Mesendoderm (in vitro differentiated cells): ENCODE measurements at regions not wholly inside any gene's neighbourhood (a gene's known extent, or its start where the extent isn't known, plus 50 kb on each side); places are given as distances from the start of the nearest gene placed in this dataset.

Experiments
- DNase-seq: peaks from one replicate; pipeline ENCODE4 v3.0.0; 2013
- H2AK5ac ChIP-seq: 2 replicates; pipeline ENCODE4 v1.6.1; 2013; ENCODE audit warnings: low read length, inconsistent platforms
- H2BK120ac ChIP-seq: 2 replicates; pipeline ENCODE4 v1.6.1; 2013; ENCODE audit warnings: low read depth, mild to moderate bottlenecking, low read length, moderate library complexity, mixed read lengths
- H2BK15ac ChIP-seq: replicated peaks from 2 replicates; pipeline ENCODE4 v1.6.1; 2013; ENCODE audit warnings: low read depth, mild to moderate bottlenecking, moderate library complexity
- H2BK5ac ChIP-seq: 2 replicates; pipeline ENCODE4 v1.6.1; 2013; ENCODE audit warnings: low read length, inconsistent platforms
- H3K18ac ChIP-seq: 2 replicates; pipeline ENCODE4 v1.6.1; 2013; ENCODE audit warnings: mild to moderate bottlenecking, low read length, mixed read lengths
- H3K23ac ChIP-seq: one replicate; pipeline ENCODE4 v1.6.1; 2013; ENCODE audit warnings: low read length
- H3K27ac ChIP-seq: 2 replicates; pipeline ENCODE4 v1.5.1; 2013; ENCODE audit warnings: low read depth, mild to moderate bottlenecking, inconsistent platforms, low read length, moderate library complexity
- H3K27me3 ChIP-seq: 2 replicates; pipeline ENCODE4 v1.6.1; 2013; ENCODE audit warnings: low read length, control low read depth, mild to moderate bottlenecking, inconsistent platforms; ENCODE audit not compliant: insufficient read depth, poor library complexity
- H3K36me3 ChIP-seq: 2 replicates; pipeline ENCODE4 v1.6.1; 2013; ENCODE audit warnings: low read length, inconsistent platforms; ENCODE audit not compliant: control insufficient read depth, insufficient read depth
- H3K4ac ChIP-seq: one replicate; pipeline ENCODE4 v1.6.1; 2013; ENCODE audit warnings: low read depth, mild to moderate bottlenecking, low read length, moderate library complexity
- H3K4me1 ChIP-seq: 2 replicates; pipeline ENCODE4 v1.6.1; 2013; ENCODE audit warnings: low read depth, low read length, inconsistent platforms; ENCODE audit not compliant: control insufficient read depth
- H3K4me2 ChIP-seq: 2 replicates; pipeline ENCODE4 v1.6.1; 2013; ENCODE audit warnings: low read length
- H3K4me3 ChIP-seq: 2 replicates; pipeline ENCODE4 v1.5.1; 2013; ENCODE audit warnings: mild to moderate bottlenecking, low read length
- H3K56ac ChIP-seq: one replicate; pipeline ENCODE4 v1.6.1; 2013; ENCODE audit warnings: low read length
- H3K79me1 ChIP-seq: 2 replicates; pipeline ENCODE4 v1.6.1; 2013; ENCODE audit warnings: low read length, inconsistent platforms
- H3K79me2 ChIP-seq: 2 replicates; pipeline ENCODE4 v1.6.1; 2013; ENCODE audit warnings: mild to moderate bottlenecking, low read length; ENCODE audit not compliant: control insufficient read depth, insufficient read depth
- H3K9ac ChIP-seq: 2 replicates; pipeline ENCODE4 v1.6.1; 2013; ENCODE audit warnings: low read length, inconsistent platforms
- H4K5ac ChIP-seq: one replicate; pipeline ENCODE4 v1.6.1; 2013; ENCODE audit warnings: low read length
- H4K8ac ChIP-seq: one replicate; pipeline ENCODE4 v1.6.1; 2013; ENCODE audit warnings: low read depth, mild to moderate bottlenecking, control low read depth, low read length, moderate library complexity
- WGBS: extraction: QIAGEN DNeasy Blood & Tissue Kit; methylation state at CpG from one replicate; pipeline ENCODE4 v1.1.7; 2013; ENCODE audit warnings: low lambda C conversion rate, missing lambda C conversion rate; ENCODE audit not compliant: insufficient coverage; ENCODE audit errors: extremely low coverage; 5-methylcytosine and 5-hydroxymethylcytosine counted together

- DNase-seq: peak; percentile 27
- Histone ChIP-seq H4K5ac (no peak overlapping the region), H3K27ac (no peak overlapping the region), H2BK15ac (no peak overlapping the region), H3K79me1 (no peaks in the 10 kb centered on the region), H3K23ac (no peak overlapping the region), H3K18ac (no peak overlapping the region), H3K4me2 (no peak overlapping the region), H3K27me3 (no peaks in the 10 kb centered on the region), H3K9ac (no peak overlapping the region), H3K4me1 (no peaks in the 10 kb centered on the region), H3K79me2 (no peaks in the 10 kb centered on the region), H2AK5ac (no peak overlapping the region), H4K8ac (no peak overlapping the region), H3K4ac (no peak overlapping the region), H3K36me3 (no peaks in the 10 kb centered on the region), H3K56ac (no peak overlapping the region), H2BK5ac (no peak overlapping the region), H2BK120ac (no peak overlapping the region), H3K4me3 (no peak overlapping the region)
- WGBS: no CpG with 5 or more reads among the region's 1 CpG
Observed at GRCh38 chr7:145398758-145399157, 562.9 kb upstream of the TPK1 start.

GRCh38 chr7:145394126-145394525 is 558.3 kb upstream of the TPK1 start:
- Histone ChIP-seq H3K4me1 (no peaks in the 10 kb centered on the region), H3K36me3 (no peaks in the 10 kb centered on the region), H2AK5ac (no peak overlapping the region), H3K4ac (no peak overlapping the region), H3K4me2 (no peak overlapping the region), H4K8ac (no peak overlapping the region), H3K18ac (no peak overlapping the region), H2BK15ac (no peak overlapping the region), H3K4me3 (no peak overlapping the region), H3K27ac (no peak overlapping the region), H4K5ac (no peak overlapping the region), H2BK5ac (no peak overlapping the region), H3K9ac (no peak overlapping the region), H3K79me2 (no peaks in the 10 kb centered on the region), H3K27me3 (no peaks in the 10 kb centered on the region), H3K23ac (no peak overlapping the region), H3K79me1 (no peaks in the 10 kb centered on the region), H3K56ac (no peak overlapping the region), H2BK120ac (no peak overlapping the region)
- DNase-seq: no peak
- WGBS: no CpG with 5 or more reads among the region's 2 CpGs

GRCh38 chr7:145382762-145383161 is 546.9 kb upstream of the TPK1 start:
- Histone ChIP-seq H4K5ac (no peak overlapping the region), H3K4me1 (no peaks in the 10 kb centered on the region), H3K27ac (no peak overlapping the region), H2BK15ac (no peak overlapping the region), H3K56ac (no peak overlapping the region), H2AK5ac (no peak overlapping the region), H3K4me2 (no peak overlapping the region), H3K4ac (no peak overlapping the region), H3K36me3 (no peaks in the 10 kb centered on the region), H3K18ac (no peak overlapping the region), H3K9ac (no peak overlapping the region), H4K8ac (no peak overlapping the region), H3K23ac (no peak overlapping the region), H2BK120ac (no peak overlapping the region), H3K27me3 (no peaks in the 10 kb centered on the region), H3K4me3 (no peak overlapping the region), H3K79me2 (no peaks in the 10 kb centered on the region), H3K79me1 (no peaks in the 10 kb centered on the region), H2BK5ac (no peak overlapping the region)
- no CpG with 5 or more reads among the region's 1 CpG for WGBS
- no peak for DNase-seq

GRCh38 chr7:145378197-145378596 is 542.3 kb upstream of the TPK1 start:
- Histone ChIP-seq H3K79me2 (no peaks in the 10 kb centered on the region), H2AK5ac (no peak overlapping the region), H3K4ac (no peak overlapping the region), H3K23ac (no peak overlapping the region), H3K18ac (no peak overlapping the region), H4K8ac (no peak overlapping the region), H4K5ac (no peak overlapping the region), H3K27ac (no peak overlapping the region), H3K27me3 (no peaks in the 10 kb centered on the region), H3K56ac (no peak overlapping the region), H2BK15ac (no peak overlapping the region), H3K79me1 (no peaks in the 10 kb centered on the region), H3K4me1 (no peaks in the 10 kb centered on the region), H3K9ac (no peak overlapping the region), H2BK5ac (no peak overlapping the region), H3K36me3 (no peaks in the 10 kb centered on the region), H2BK120ac (no peak overlapping the region), H3K4me3 (no peak overlapping the region), H3K4me2 (no peak overlapping the region)
- no peak for DNase-seq
- no CpG with 5 or more reads among the region's 2 CpGs for WGBS

DNA sequence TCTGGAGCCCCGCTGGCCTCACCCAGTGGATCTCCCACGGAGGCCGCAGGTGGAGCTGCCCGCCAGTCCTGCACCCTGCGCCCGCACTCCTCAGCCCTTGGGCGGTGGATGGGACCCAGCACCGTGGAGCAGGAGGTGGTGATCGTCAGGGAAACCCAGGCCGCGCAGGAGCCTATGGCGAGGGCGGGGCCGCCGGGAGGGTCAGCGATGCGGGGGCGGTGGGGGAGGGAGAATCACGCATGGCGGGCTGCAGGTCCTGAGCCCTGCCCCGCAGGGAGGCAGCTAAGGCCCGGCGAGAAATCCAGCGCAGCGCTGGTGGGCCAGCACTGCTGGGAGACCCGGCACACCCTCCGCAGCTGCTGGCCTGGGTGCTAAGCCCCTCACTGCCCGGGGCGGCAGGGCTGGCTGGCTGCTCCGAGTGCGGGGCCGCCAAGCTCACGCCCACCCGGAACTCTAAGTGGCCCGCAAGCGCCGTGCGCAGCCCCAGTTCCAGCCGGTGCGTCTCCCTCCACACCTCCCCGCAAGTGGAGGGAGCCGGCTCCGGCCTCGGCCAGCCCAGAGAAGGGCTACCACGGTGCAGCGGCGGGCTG is 524.8 kb upstream of the TPK1 start:
- Histone ChIP-seq H3K27ac (no peak overlapping the region), H2BK120ac (no peak overlapping the region), H3K4ac (no peak overlapping the region), H3K36me3 (no peaks in the 10 kb centered on the region), H3K9ac (no peak overlapping the region), H3K56ac (no peak overlapping the region), H2AK5ac (no peak overlapping the region), H3K4me2 (no peak overlapping the region), H2BK5ac (no peak overlapping the region), H2BK15ac (no peak overlapping the region), H3K79me2 (no peaks in the 10 kb centered on the region), H3K4me1 (no peaks in the 10 kb centered on the region), H3K18ac (no peak overlapping the region), H4K5ac (no peak overlapping the region), H3K4me3 (no peak overlapping the region), H3K27me3 (no peaks in the 10 kb centered on the region), H4K8ac (no peak overlapping the region), H3K79me1 (no peaks in the 10 kb centered on the region), H3K23ac (no peak overlapping the region)
- DNase-seq: no peak
- no CpG with 5 or more reads among the region's 47 CpGs for WGBS

- H4K8ac ChIP-seq: no peak overlapping the region
- no peaks in the 10 kb centered on the region for H3K27me3 ChIP-seq
- no peak overlapping the region for H2AK5ac ChIP-seq
- no peaks in the 10 kb centered on the region for H3K4me1 ChIP-seq
- H2BK5ac ChIP-seq: no peak overlapping the region
- no peak overlapping the region for H3K27ac ChIP-seq
- H3K4ac ChIP-seq: no peak overlapping the region
- no peaks in the 10 kb centered on the region for H3K36me3 ChIP-seq
- H3K9ac ChIP-seq: no peak overlapping the region
- no peak overlapping the region for H3K4me2 ChIP-seq
- no peak for DNase-seq
- H3K56ac ChIP-seq: no peak overlapping the region
- WGBS: 100% methylated on average over 1 of the region's 3 CpGs
- no peak overlapping the region for H3K4me3 ChIP-seq
- H2BK15ac ChIP-seq: no peak overlapping the region
- no peaks in the 10 kb centered on the region for H3K79me2 ChIP-seq
- no peak overlapping the region for H2BK120ac ChIP-seq
- H3K23ac ChIP-seq: no peak overlapping the region
- H3K18ac ChIP-seq: no peak overlapping the region
- H3K79me1 ChIP-seq: no peaks in the 10 kb centered on the region
- no peak overlapping the region for H4K5ac ChIP-seq
Observed at GRCh38 chr7:145350334-145350733, 514.5 kb upstream of the TPK1 start.
